ENCODE measurements at regions not wholly inside any gene's neighbourhood (a gene's known extent, or its start where the extent isn't known, plus 50 kb on each side); places are given as distances from the start of the nearest gene placed in this dataset.

DNA sequence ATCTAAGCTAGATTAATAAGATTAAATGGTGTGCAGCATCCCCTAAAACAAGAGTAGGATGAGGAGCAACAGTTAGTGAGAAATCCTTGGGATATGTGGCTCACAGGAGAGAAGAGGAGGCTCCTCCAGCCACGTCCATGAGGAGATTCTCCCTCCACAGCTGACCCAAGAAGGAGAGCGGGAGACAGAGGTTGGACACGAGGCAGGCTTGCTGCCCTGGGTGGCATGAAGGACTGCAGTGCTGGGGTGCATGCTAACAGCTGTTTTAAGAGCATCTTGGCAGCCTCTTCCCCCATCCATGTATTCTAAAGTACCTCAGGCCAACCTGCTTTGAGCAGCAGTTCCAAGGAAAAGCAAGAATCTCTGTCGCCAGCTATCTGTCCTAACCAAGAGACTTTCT, 284.4 kb upstream of the B3GAT1 start (continued):
- TF ChIP-seq HBP1 (CRISPR knock-in tag; IDR thresholded peaks at IDR 0.05): no peak
- TF ChIP-seq, protein P1, sequence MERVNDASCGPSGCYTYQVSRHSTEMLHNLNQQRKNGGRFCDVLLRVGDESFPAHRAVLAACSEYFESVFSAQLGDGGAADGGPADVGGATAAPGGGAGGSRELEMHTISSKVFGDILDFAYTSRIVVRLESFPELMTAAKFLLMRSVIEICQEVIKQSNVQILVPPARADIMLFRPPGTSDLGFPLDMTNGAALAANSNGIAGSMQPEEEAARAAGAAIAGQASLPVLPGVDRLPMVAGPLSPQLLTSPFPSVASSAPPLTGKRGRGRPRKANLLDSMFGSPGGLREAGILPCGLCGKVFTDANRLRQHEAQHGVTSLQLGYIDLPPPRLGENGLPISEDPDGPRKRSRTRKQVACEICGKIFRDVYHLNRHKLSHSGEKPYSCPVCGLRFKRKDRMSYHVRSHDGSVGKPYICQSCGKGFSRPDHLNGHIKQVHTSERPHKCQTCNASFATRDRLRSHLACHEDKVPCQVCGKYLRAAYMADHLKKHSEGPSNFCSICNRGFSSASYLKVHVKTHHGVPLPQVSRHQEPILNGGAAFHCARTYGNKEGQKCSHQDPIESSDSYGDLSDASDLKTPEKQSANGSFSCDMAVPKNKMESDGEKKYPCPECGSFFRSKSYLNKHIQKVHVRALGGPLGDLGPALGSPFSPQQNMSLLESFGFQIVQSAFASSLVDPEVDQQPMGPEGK (CRISPR knock-in tag; IDR thresholded peaks at IDR 0.05; ENCODE audit: borderline replicate concordance): no peak
- TF ChIP-seq ZNF140 (CRISPR knock-in tag; IDR thresholded peaks at IDR 0.05): no peak
- no peak for TF ChIP-seq ZNF280A (IDR thresholded peaks at IDR 0.05; ENCODE audit: low read depth, partially characterized antibody)
- TF ChIP-seq RAD51 (IDR thresholded peaks at IDR 0.05; ENCODE audit: borderline replicate concordance, low read depth): no peak
- TF ChIP-seq ARID3A (IDR thresholded peaks at IDR 0.05; ENCODE audit: borderline replicate concordance, low read depth, low read length): no peak
- TF ChIP-seq, protein P2, sequence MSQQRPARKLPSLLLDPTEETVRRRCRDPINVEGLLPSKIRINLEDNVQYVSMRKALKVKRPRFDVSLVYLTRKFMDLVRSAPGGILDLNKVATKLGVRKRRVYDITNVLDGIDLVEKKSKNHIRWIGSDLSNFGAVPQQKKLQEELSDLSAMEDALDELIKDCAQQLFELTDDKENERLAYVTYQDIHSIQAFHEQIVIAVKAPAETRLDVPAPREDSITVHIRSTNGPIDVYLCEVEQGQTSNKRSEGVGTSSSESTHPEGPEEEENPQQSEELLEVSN (IDR thresholded peaks at IDR 0.05; ENCODE audit: borderline replicate concordance in 1 of 2, extremely low read depth in 1 of 2, insufficient read depth in 1 of 2, insufficient read length in 1 of 2, low read depth in 1 of 2, low read length in 1 of 2, poor library complexity in 1 of 2, severe bottlenecking in 1 of 2): no peak
- no peak for TF ChIP-seq ASH1L (IDR thresholded peaks at IDR 0.05; ENCODE audit: borderline replicate concordance, low read depth, partially characterized antibody)
- no peak for TF ChIP-seq TBP (optimal IDR thresholded peaks at IDR 0.05; ENCODE audit: low read depth, low read length)
- no peak for TF ChIP-seq NR2F6 (CRISPR knock-in tag; IDR thresholded peaks at IDR 0.05)
